Memory B cell (primary cell): ENCODE measurements at regions not wholly inside any gene's neighbourhood (a gene's known extent, or its start where the extent isn't known, plus 50 kb on each side); places are given as distances from the start of the nearest gene placed in this dataset.

Source experiments
- ATAC-seq: fragments of 150-1000 bp; cut with Tn5 transposase; 2 replicates; pipeline ENCODE4 v1.10.0; 2021; ENCODE audit warnings: low read depth, mild to moderate bottlenecking, moderate library complexity
- DNase-seq, 2 donors: peaks; one replicate each; pipeline ENCODE4 v3.0.0; 2022; ENCODE audit warnings: low spot score in 2 of 2
- H3K27ac Mint-ChIP-seq: one replicate; pipeline ENCODE4 v1.8.0; 2022; ENCODE audit warnings: mild to moderate bottlenecking, moderate library complexity, mixed read lengths
- H3K27me3 Mint-ChIP-seq: one replicate; pipeline ENCODE4 v1.8.0; 2022; ENCODE audit warnings: mixed read lengths
- H3K36me3 Mint-ChIP-seq: one replicate; pipeline ENCODE4 v1.8.0; 2022; ENCODE audit warnings: mild to moderate bottlenecking, mixed read lengths
- H3K4me1 Mint-ChIP-seq: one replicate; pipeline ENCODE4 v1.8.0; 2022; ENCODE audit warnings: mixed read lengths
- H3K4me3 Mint-ChIP-seq: one replicate; pipeline ENCODE4 v1.8.0; 2022; ENCODE audit warnings: mild to moderate bottlenecking, moderate library complexity, mixed read lengths
- H3K9me3 Mint-ChIP-seq: one replicate; pipeline ENCODE4 v1.8.0; 2022; ENCODE audit warnings: mixed read lengths

GRCh38 chr15:46892621-46893160 is 824.6 kb upstream of the SEMA6D start:
- Mint-ChIP-seq H3K9me3 (peaks cover 4% of the 10 kb centered on the region), H3K36me3 (no peaks in the 10 kb centered on the region), H3K4me3 (no peak overlapping the region), H3K4me1 (no peaks in the 10 kb centered on the region), H3K27me3 (no peaks in the 10 kb centered on the region), H3K27ac (no peak overlapping the region)
- DNase-seq = no peak
- no peak for ATAC-seq

- H3K4me1 Mint-ChIP-seq = no peaks in the 10 kb centered on the region
- H3K27ac Mint-ChIP-seq = no peak overlapping the region
- DNase-seq (no peak), ATAC-seq (no peak)
- no peaks in the 10 kb centered on the region for H3K27me3 Mint-ChIP-seq
- H3K4me3 Mint-ChIP-seq = no peak overlapping the region
- peaks cover 4% of the 10 kb centered on the region for H3K9me3 Mint-ChIP-seq
- H3K36me3 Mint-ChIP-seq = no peaks in the 10 kb centered on the region
Observed at GRCh38 chr15:46894644-46895043, 822.7 kb upstream of the SEMA6D start.

- ATAC-seq (no peak), DNase-seq (no peak)
- H3K27ac Mint-ChIP-seq = no peak overlapping the region
- no peaks in the 10 kb centered on the region for H3K27me3 Mint-ChIP-seq
- no peaks in the 10 kb centered on the region for H3K36me3 Mint-ChIP-seq
- H3K4me1 Mint-ChIP-seq = no peaks in the 10 kb centered on the region
- peaks cover 11% of the 10 kb centered on the region for H3K9me3 Mint-ChIP-seq
- H3K4me3 Mint-ChIP-seq = no peak overlapping the region
Observed at GRCh38 chr15:46897266-46897665, 820.0 kb upstream of the SEMA6D start.

- H3K27me3 Mint-ChIP-seq = no peaks in the 10 kb centered on the region
- H3K4me3 Mint-ChIP-seq = no peak overlapping the region
- no peaks in the 10 kb centered on the region for H3K36me3 Mint-ChIP-seq
- no peak overlapping the region for H3K27ac Mint-ChIP-seq
- peaks cover 7% of the 10 kb centered on the region for H3K9me3 Mint-ChIP-seq
- no peak for DNase-seq
- H3K4me1 Mint-ChIP-seq = no peaks in the 10 kb centered on the region
- ATAC-seq = no peak
Observed at GRCh38 chr15:46901001-46901400, 816.3 kb upstream of the SEMA6D start.

- DNase-seq (no peak), ATAC-seq (no peak)
- Mint-ChIP-seq H3K4me1 (no peaks in the 10 kb centered on the region), H3K27me3 (no peaks in the 10 kb centered on the region), H3K4me3 (no peak overlapping the region), H3K9me3 (peaks cover 2% of the 10 kb centered on the region), H3K36me3 (no peaks in the 10 kb centered on the region), H3K27ac (no peak overlapping the region)
Observed at GRCh38 chr15:46917721-46918252, 799.5 kb upstream of the SEMA6D start.

- Mint-ChIP-seq H3K9me3 (peaks cover 2% of the 10 kb centered on the region), H3K27ac (no peak overlapping the region), H3K4me3 (no peak overlapping the region), H3K36me3 (no peaks in the 10 kb centered on the region), H3K4me1 (no peaks in the 10 kb centered on the region), H3K27me3 (no peaks in the 10 kb centered on the region)
- ATAC-seq (no peak), DNase-seq (no peak)
Observed at GRCh38 chr15:46918462-46919140, 798.7 kb upstream of the SEMA6D start.

GRCh38 chr15:46921891-46922290 is 795.4 kb upstream of the SEMA6D start:
- DNase-seq (no peak), ATAC-seq (no peak)
- no peak overlapping the region for H3K4me3 Mint-ChIP-seq
- no peaks in the 10 kb centered on the region for H3K4me1 Mint-ChIP-seq
- no peak overlapping the region for H3K27ac Mint-ChIP-seq
- peaks cover 5% of the 10 kb centered on the region for H3K9me3 Mint-ChIP-seq
- no peaks in the 10 kb centered on the region for H3K27me3 Mint-ChIP-seq
- no peaks in the 10 kb centered on the region for H3K36me3 Mint-ChIP-seq

GRCh38 chr15:46930426-46930825 is 786.9 kb upstream of the SEMA6D start:
- H3K4me3 Mint-ChIP-seq = no peak overlapping the region

GRCh38 chr15:46933332-46933731 is 784.0 kb upstream of the SEMA6D start:
- Mint-ChIP-seq H3K36me3 (no peaks in the 10 kb centered on the region), H3K9me3 (peaks cover 3% of the 10 kb centered on the region), H3K4me3 (no peak overlapping the region), H3K27ac (no peak overlapping the region), H3K4me1 (no peaks in the 10 kb centered on the region), H3K27me3 (no peaks in the 10 kb centered on the region)
- DNase-seq = no peak
- ATAC-seq = no peak

More at GRCh38 chr15:46930426-46930825, 786.9 kb upstream of the SEMA6D start:
- Mint-ChIP-seq H3K27ac (no peak overlapping the region), H3K4me1 (no peaks in the 10 kb centered on the region), H3K9me3 (peaks cover 7% of the 10 kb centered on the region), H3K27me3 (no peaks in the 10 kb centered on the region), H3K36me3 (no peaks in the 10 kb centered on the region)
- ATAC-seq = no peak
- no peak for DNase-seq

GRCh38 chr15:46934851-46935250 is 782.5 kb upstream of the SEMA6D start:
- H3K27ac Mint-ChIP-seq = no peak overlapping the region
- no peaks in the 10 kb centered on the region for H3K27me3 Mint-ChIP-seq
- no peak overlapping the region for H3K4me3 Mint-ChIP-seq
- DNase-seq = no peak
- no peak for ATAC-seq
- H3K4me1 Mint-ChIP-seq = no peaks in the 10 kb centered on the region
- peaks cover 6% of the 10 kb centered on the region for H3K9me3 Mint-ChIP-seq
- no peaks in the 10 kb centered on the region for H3K36me3 Mint-ChIP-seq

- H3K9me3 Mint-ChIP-seq = peaks cover 6% of the 10 kb centered on the region
- H3K27ac Mint-ChIP-seq = no peak overlapping the region
- H3K36me3 Mint-ChIP-seq = no peaks in the 10 kb centered on the region
- H3K4me1 Mint-ChIP-seq = no peaks in the 10 kb centered on the region
- ATAC-seq (no peak), DNase-seq (no peak)
- H3K27me3 Mint-ChIP-seq = no peaks in the 10 kb centered on the region
- H3K4me3 Mint-ChIP-seq = no peak overlapping the region
Observed at GRCh38 chr15:46938169-46938568, 779.1 kb upstream of the SEMA6D start.

- H3K27ac Mint-ChIP-seq = no peak overlapping the region
- DNase-seq (no peak), ATAC-seq (no peak)
- no peaks in the 10 kb centered on the region for H3K27me3 Mint-ChIP-seq
- H3K4me1 Mint-ChIP-seq = no peaks in the 10 kb centered on the region
- H3K36me3 Mint-ChIP-seq = no peaks in the 10 kb centered on the region
- H3K9me3 Mint-ChIP-seq = peaks cover 8% of the 10 kb centered on the region
- H3K4me3 Mint-ChIP-seq = no peak overlapping the region
Observed at GRCh38 chr15:46941241-46941640, 776.1 kb upstream of the SEMA6D start.

- peaks cover 13% of the 10 kb centered on the region for H3K9me3 Mint-ChIP-seq
- H3K4me1 Mint-ChIP-seq = no peaks in the 10 kb centered on the region
- H3K27ac Mint-ChIP-seq = no peak overlapping the region
- H3K36me3 Mint-ChIP-seq = peaks cover 1% of the 10 kb centered on the region
- ATAC-seq (no peak), DNase-seq (no peak)
- H3K27me3 Mint-ChIP-seq = no peaks in the 10 kb centered on the region
- H3K4me3 Mint-ChIP-seq = no peak overlapping the region
Observed at GRCh38 chr15:46946953-46947352, 770.4 kb upstream of the SEMA6D start.

GRCh38 chr15:46955576-46955975 is 761.7 kb upstream of the SEMA6D start:
- Mint-ChIP-seq H3K27me3 (no peaks in the 10 kb centered on the region), H3K36me3 (no peaks in the 10 kb centered on the region), H3K9me3 (peaks cover 6% of the 10 kb centered on the region), H3K4me3 (no peak overlapping the region), H3K4me1 (no peaks in the 10 kb centered on the region), H3K27ac (no peak overlapping the region)
- ATAC-seq (no peak), DNase-seq (no peak)

- H3K36me3 Mint-ChIP-seq = no peaks in the 10 kb centered on the region
- no peak overlapping the region for H3K27ac Mint-ChIP-seq
- peaks cover 6% of the 10 kb centered on the region for H3K9me3 Mint-ChIP-seq
- no peaks in the 10 kb centered on the region for H3K4me1 Mint-ChIP-seq
- H3K27me3 Mint-ChIP-seq = no peaks in the 10 kb centered on the region
- no peak overlapping the region for H3K4me3 Mint-ChIP-seq
- ATAC-seq (no peak), DNase-seq (no peak)
Observed at GRCh38 chr15:46956456-46956855, 760.8 kb upstream of the SEMA6D start.
